ENCODE measurements at regions not wholly inside any gene's neighbourhood (a gene's known extent, or its start where the extent isn't known, plus 50 kb on each side); places are given as distances from the start of the nearest gene placed in this dataset.

DNA sequence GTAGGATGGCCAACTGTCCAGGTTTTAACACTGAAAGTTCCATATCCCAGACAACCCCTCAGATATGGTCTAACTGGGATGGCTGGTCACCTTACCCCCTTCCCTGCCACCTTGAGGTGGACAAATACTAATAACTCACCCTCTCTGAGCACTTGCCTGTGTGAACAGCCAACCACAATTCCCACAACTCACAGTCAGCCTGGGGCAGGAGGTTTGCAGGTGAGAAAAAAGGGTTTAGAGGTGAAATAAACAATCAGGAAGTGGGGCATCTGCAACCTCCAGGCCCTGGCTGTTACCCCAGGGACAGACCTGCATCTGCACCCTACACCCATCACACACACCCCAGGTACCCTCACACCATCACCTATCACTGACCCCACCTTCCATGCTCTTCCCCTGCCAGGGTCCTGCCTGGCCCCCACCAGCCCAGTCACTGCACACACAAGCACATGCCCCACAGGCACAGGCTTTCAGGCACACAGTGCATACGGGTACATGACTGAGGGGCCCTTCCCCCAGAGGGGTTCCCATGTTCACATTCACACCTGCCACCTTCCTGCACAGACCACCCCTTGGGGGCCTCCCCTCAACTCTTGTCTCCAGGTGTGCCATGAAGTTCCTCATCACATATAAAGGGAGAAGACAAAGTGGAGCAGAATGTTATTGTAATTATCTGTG, 679.5 kb downstream of the MATN1 start:
- peaks cover 50% of the 10 kb centered on the region for H3K9me3 ChIP-seq (ENCODE audit: insufficient read depth, low read length)
- no peaks in the 10 kb centered on the region for H3K27me3 ChIP-seq (ENCODE audit: insufficient read depth, insufficient read length)
- no peak overlapping the region for H3K4me3 ChIP-seq (ENCODE audit: insufficient read length, low read depth)
- TF ChIP-seq ZNF274 (IDR thresholded peaks at IDR 0.05; ENCODE audit: low read depth, low read length) (no peak), YY1 (IDR thresholded peaks at IDR 0.05; ENCODE audit: insufficient read depth, insufficient read length) (no peak), SUZ12 (IDR thresholded peaks at IDR 0.05; ENCODE audit: extremely low read depth, insufficient read depth, insufficient read length) (no peak)
- no peak overlapping the region for H3K9ac ChIP-seq (ENCODE audit: insufficient read length, low read depth)
- H3K4me1 ChIP-seq (ENCODE audit: insufficient read depth, insufficient read length) = peaks cover 2% of the 10 kb centered on the region
- H3K36me3 ChIP-seq (ENCODE audit: insufficient read depth, insufficient read length, low read length) = no peaks in the 10 kb centered on the region
- no peak for DNase-seq (ENCODE audit: low read depth, low spot score)

- Histone ChIP-seq H3K27me3 (ENCODE audit: insufficient read depth, insufficient read length) (no peaks in the 10 kb centered on the region), H3K36me3 (ENCODE audit: insufficient read depth, insufficient read length, low read length) (no peaks in the 10 kb centered on the region), H3K4me1 (ENCODE audit: insufficient read depth, insufficient read length) (peaks cover 2% of the 10 kb centered on the region), H3K9me3 (ENCODE audit: insufficient read depth, low read length) (peaks cover 56% of the 10 kb centered on the region), H3K4me3 (ENCODE audit: insufficient read length, low read depth) (no peak overlapping the region), H3K9ac (ENCODE audit: insufficient read length, low read depth) (no peak overlapping the region)
- no peak for DNase-seq (ENCODE audit: low read depth, low spot score)
- TF ChIP-seq ZNF274 (IDR thresholded peaks at IDR 0.05; ENCODE audit: low read depth, low read length) (no peak), SUZ12 (IDR thresholded peaks at IDR 0.05; ENCODE audit: extremely low read depth, insufficient read depth, insufficient read length) (no peak), YY1 (IDR thresholded peaks at IDR 0.05; ENCODE audit: insufficient read depth, insufficient read length) (no peak)
These were observed 680.1 kb downstream of the MATN1 start for GRCh38 chr1:30043256-30043655.

DNA sequence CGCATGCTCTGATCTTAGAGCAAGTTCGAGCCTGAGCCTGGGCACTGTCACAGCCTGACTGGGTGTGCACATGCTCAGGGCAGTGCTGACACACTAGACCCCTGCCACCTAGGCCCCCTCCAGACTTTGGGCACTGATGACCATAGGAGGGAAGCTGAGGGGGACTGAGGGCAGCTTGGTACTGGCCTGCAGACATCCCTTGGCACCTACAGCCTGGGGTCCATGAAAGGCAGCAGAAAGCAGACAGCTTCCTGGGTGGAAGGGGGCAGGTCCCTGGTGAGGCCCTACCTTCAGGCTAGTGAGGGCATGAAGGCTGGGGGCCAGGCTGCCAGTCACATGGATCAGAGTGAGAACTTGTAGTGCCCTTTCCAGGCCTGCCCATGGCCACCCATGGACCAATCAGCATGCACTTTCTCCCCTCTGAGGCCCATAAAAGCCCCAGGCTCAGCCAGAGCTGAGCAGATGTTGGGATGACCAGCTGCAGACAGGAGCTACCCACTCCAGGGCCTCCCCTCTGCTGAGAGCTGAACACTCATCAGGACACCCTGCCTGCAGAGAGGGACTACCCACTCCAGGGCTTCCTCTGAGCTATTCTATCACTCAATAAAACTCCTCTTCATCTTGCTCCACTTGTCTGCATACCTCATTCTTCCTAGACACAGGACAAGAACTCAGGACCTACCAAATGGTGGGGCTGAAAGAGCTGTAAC, 680.8 kb downstream of the MATN1 start:
- H3K4me3 ChIP-seq (ENCODE audit: insufficient read length, low read depth) = no peak overlapping the region
- TF ChIP-seq ZNF274 (IDR thresholded peaks at IDR 0.05; ENCODE audit: low read depth, low read length) = no peak
- no peak for TF ChIP-seq SUZ12 (IDR thresholded peaks at IDR 0.05; ENCODE audit: extremely low read depth, insufficient read depth, insufficient read length)
- no peak for TF ChIP-seq YY1 (IDR thresholded peaks at IDR 0.05; ENCODE audit: insufficient read depth, insufficient read length)

GRCh38 chr1:30041741-30042437, 681.5 kb downstream of the MATN1 start:
- DNase-seq (ENCODE audit: low read depth, low spot score) = no peak
- Histone ChIP-seq H3K27me3 (ENCODE audit: insufficient read depth, insufficient read length) (no peaks in the 10 kb centered on the region), H3K9me3 (ENCODE audit: insufficient read depth, low read length) (peaks cover 58% of the 10 kb centered on the region), H3K36me3 (ENCODE audit: insufficient read depth, insufficient read length, low read length) (no peaks in the 10 kb centered on the region), H3K4me1 (ENCODE audit: insufficient read depth, insufficient read length) (peaks cover 2% of the 10 kb centered on the region), H3K9ac (ENCODE audit: insufficient read length, low read depth) (no peak overlapping the region), H3K4me3 (ENCODE audit: insufficient read length, low read depth) (no peak overlapping the region)
- TF ChIP-seq YY1 (IDR thresholded peaks at IDR 0.05; ENCODE audit: insufficient read depth, insufficient read length) (no peak), ZNF274 (IDR thresholded peaks at IDR 0.05; ENCODE audit: low read depth, low read length) (no peak), SUZ12 (IDR thresholded peaks at IDR 0.05; ENCODE audit: extremely low read depth, insufficient read depth, insufficient read length) (no peak)

More for the DNA sequence above, 680.8 kb downstream of the MATN1 start:
- no peaks in the 10 kb centered on the region for H3K36me3 ChIP-seq (ENCODE audit: insufficient read depth, insufficient read length, low read length)
- H3K9ac ChIP-seq (ENCODE audit: insufficient read length, low read depth) = no peak overlapping the region
- peaks cover 58% of the 10 kb centered on the region for H3K9me3 ChIP-seq (ENCODE audit: insufficient read depth, low read length)
- H3K27me3 ChIP-seq (ENCODE audit: insufficient read depth, insufficient read length) = no peaks in the 10 kb centered on the region
- no peak for DNase-seq (ENCODE audit: low read depth, low spot score)
- H3K4me1 ChIP-seq (ENCODE audit: insufficient read depth, insufficient read length) = peaks cover 2% of the 10 kb centered on the region

DNA sequence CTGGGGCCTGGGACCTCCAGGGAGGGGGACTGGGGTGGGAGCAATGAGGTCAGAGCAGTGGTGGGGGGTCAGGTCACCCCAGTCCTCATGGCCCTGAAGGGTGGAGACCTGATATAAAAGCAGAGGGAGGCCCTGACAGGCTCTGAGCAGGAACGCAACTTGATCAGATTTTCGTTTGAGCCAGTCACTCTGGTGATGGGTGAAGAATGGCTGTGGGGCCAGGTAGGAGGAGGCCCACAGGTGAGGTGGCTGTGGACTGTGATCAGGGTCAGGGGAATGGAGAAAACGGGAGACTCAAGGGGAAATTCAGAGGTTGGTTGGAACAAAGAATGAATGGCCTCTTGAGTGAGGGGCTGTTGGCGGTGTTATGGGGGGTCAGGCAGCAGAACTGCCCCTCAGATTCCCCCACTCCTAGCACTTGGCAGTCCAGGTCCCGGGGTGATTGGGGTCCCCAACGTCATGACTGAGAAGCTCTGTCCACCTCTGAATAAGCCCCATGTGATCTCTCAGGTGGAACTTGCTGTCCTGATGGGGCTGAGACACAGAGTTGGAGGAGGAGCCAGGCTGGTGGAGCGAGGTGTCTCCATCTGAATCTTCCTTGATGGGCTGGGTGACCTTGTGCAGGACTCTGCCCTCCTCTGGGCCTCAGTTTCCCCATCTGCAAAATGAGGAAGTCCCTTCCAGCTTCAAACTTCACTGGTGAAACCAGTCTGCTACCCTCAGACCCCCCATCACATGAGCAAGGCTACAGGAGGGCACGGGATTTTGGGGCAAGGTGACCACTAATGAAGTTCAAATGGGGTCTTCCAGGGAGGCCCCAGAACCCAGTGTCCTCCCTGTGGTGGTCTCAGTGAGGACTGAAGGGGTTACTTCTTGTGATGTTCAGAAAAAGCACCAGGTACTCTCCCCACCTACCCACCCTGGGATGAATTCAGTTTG, 683.0 kb downstream of the MATN1 start:
- Histone ChIP-seq H3K27me3 (ENCODE audit: insufficient read depth, insufficient read length) (no peaks in the 10 kb centered on the region), H3K9me3 (ENCODE audit: insufficient read depth, low read length) (peaks cover 58% of the 10 kb centered on the region), H3K36me3 (ENCODE audit: insufficient read depth, insufficient read length, low read length) (no peaks in the 10 kb centered on the region), H3K4me1 (ENCODE audit: insufficient read depth, insufficient read length) (peaks cover 5% of the 10 kb centered on the region), H3K9ac (ENCODE audit: insufficient read length, low read depth) (no peak overlapping the region), H3K4me3 (ENCODE audit: insufficient read length, low read depth) (no peak overlapping the region)
- TF ChIP-seq SUZ12 (IDR thresholded peaks at IDR 0.05; ENCODE audit: extremely low read depth, insufficient read depth, insufficient read length) (no peak), ZNF274 (IDR thresholded peaks at IDR 0.05; ENCODE audit: low read depth, low read length) (no peak), YY1 (IDR thresholded peaks at IDR 0.05; ENCODE audit: insufficient read depth, insufficient read length) (no peak)
- no peak for DNase-seq (ENCODE audit: low read depth, low spot score)

GRCh38 chr1:30039354-30040080, 683.9 kb downstream of the MATN1 start:
- no peak overlapping the region for H3K4me3 ChIP-seq (ENCODE audit: insufficient read length, low read depth)
- H3K27me3 ChIP-seq (ENCODE audit: insufficient read depth, insufficient read length) = no peaks in the 10 kb centered on the region
- H3K36me3 ChIP-seq (ENCODE audit: insufficient read depth, insufficient read length, low read length) = no peaks in the 10 kb centered on the region
- peaks cover 58% of the 10 kb centered on the region for H3K9me3 ChIP-seq (ENCODE audit: insufficient read depth, low read length)
- H3K9ac ChIP-seq (ENCODE audit: insufficient read length, low read depth) = no peak overlapping the region
- DNase-seq (ENCODE audit: low read depth, low spot score) = no peak
- H3K4me1 ChIP-seq (ENCODE audit: insufficient read depth, insufficient read length) = peaks cover 11% of the 10 kb centered on the region
- TF ChIP-seq YY1 (IDR thresholded peaks at IDR 0.05; ENCODE audit: insufficient read depth, insufficient read length) (no peak), SUZ12 (IDR thresholded peaks at IDR 0.05; ENCODE audit: extremely low read depth, insufficient read depth, insufficient read length) (no peak), ZNF274 (IDR thresholded peaks at IDR 0.05; ENCODE audit: low read depth, low read length) (no peak)

Measured in NT2/D1 (cell line).